GM18508 (cell line): ENCODE measurements at regions not wholly inside any gene's neighbourhood (a gene's known extent, or its start where the extent isn't known, plus 50 kb on each side); places are given as distances from the start of the nearest gene placed in this dataset.
"Not testable (repeated sequence)": the region's sequence is repeated elsewhere in the genome, so short reads cannot be mapped to it uniquely, and the experiment has no call there.

Source experiments
- ATAC-seq: cut with Tn5 transposase; IDR thresholded peaks from one replicate; pipeline ENCODE4 v1.9.1; 2021; ENCODE audit warnings: moderate number of reproducible peaks; ENCODE audit not compliant: insufficient read depth, unreplicated experiment

- ATAC-seq, result no peak
Measured at GRCh38 chr4:28296239-28296638, 1435.6 kb downstream of the STIM2 start.

- no peak for ATAC-seq
Measured at GRCh38 chr4:28310926-28311325, 1450.3 kb downstream of the STIM2 start.

DNA sequence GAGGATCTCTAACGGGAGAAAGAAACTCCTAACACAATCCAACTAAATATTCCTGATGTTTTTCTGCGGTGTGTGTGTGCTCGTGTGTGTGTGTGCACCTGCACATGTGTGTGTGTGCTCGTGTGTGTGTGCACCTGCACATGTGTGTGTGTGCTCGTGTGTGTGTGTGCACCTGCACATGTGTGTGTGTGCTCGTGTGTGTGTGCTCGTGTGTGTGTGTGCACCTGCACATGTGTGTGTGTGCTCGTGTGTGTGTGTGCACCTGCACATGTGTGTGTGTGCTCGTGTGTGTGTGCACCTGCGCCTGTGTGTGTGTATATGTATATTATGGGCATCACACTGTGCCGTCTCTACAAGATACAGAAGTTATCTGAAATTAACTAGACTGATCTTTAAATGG is 1451.9 kb downstream of the STIM2 start:
- ATAC-seq, result not testable (repeated sequence)

GRCh38 chr4:28313729-28314713 is 1453.4 kb downstream of the STIM2 start:
- ATAC-seq, result no peak

DNA sequence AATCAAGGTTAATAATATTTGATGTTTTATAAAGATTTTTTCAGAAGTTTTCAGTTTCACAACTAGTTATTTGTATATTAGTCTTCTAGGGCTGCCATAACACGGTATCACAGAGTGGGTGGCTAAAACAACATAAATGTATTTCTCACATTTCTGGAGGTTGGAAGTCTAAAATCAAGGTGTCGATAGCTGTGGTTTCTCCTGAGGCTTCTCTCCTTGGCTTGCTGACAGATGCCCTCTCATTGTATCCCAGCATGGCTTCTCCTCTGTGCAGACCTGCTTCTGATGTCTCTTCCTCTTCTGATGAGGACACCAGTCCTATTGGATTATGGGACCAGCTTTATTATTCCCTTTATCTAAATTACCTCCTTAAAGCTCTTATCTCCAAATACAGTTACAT is 1456.6 kb downstream of the STIM2 start:
- ATAC-seq, result no peak

DNA sequence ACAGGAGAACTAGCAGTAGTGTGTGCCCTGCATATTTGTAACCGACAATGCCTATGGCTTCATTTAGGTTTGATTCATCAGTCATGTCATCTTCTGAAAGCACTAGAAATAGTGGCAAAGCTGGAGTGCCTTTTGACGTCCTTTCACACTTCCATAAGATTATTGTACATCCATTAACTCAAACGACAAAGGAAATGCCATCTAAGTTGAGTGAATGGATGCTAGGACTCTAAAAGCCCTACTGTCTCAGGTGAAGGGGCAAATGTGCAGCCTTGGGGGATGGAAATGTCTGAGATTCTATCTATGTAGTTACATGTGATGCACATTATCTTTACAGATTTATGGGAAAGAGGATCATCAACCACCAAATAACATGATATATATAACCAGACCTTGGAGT is 1473.6 kb downstream of the STIM2 start:
- ATAC-seq, result no peak

GRCh38 chr4:28341784-28342183 is 1481.1 kb downstream of the STIM2 start:
- no peak for ATAC-seq

GRCh38 chr4:28350485-28350884 is 1489.8 kb downstream of the STIM2 start:
- no peak for ATAC-seq

DNA sequence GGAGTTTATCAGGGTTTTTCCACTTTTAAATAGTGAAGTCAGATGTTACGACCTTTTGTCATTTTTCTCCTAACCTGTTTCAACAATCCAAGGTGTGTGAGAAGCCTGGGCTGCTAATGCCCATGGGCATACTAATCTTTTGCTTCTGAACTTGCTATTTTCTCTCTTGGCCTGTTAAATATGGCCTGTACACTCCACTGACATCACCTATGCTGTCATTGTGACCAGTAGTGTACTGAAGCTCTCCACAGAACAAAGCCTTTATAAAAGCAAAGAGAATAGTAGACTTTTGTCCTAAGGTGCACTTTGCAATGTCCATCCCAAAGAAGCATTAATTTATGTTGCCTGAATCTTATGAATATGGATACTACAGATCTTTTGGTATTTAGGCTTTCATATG is 1490.5 kb downstream of the STIM2 start:
- no peak for ATAC-seq

GRCh38 chr4:28351826-28352225 is 1491.2 kb downstream of the STIM2 start:
- ATAC-seq, result no peak

- no peak for ATAC-seq
Measured at GRCh38 chr4:28354880-28355656, 1494.4 kb downstream of the STIM2 start.

DNA sequence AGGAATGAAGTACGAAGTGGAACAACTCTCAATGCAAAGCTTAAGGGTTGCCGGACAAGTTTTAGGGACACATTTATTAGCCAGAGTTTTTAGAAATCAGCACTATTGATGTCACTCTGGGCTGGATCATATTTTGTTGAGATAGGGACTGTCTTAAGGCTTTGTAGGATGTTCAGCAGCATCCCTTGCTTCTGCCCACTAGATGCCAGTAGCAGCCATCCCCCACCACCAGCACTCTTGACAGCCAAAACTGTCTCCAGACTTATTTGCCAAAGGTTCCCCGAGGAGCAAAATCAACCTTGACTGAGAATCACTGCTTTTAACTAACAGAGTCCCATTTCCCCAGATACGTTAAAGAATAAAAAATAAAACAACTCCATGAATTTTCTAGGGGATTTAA is 1497.3 kb downstream of the STIM2 start:
- ATAC-seq, result no peak

GRCh38 chr4:28358606-28359005 is 1498.0 kb downstream of the STIM2 start:
- no peak for ATAC-seq

- ATAC-seq, result no peak
Measured at GRCh38 chr4:28360681-28361080, 1500.0 kb downstream of the STIM2 start.

DNA sequence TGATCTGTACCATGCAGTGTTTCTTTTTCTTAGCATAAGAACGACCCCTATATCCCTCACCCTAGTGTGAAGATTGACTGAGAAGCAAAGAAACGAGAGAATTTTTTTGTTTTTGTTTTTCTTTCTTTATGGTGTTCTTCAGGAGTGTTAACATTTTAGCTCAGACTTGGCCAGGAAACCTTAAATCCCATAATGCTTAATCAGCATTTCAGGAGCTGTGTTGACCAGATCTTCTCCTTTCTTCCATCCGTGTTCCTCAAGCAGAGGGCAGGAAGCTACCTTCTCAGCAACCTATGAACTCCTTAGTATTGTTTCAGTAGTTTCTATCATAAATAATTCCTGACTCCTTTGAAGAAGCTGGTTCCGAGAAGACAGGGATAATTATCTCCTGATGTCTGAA is 1501.5 kb downstream of the STIM2 start:
- no peak for ATAC-seq

- ATAC-seq, result no peak
Measured at GRCh38 chr4:28369499-28369898, 1508.9 kb downstream of the STIM2 start.

GRCh38 chr4:28373191-28373590 is 1512.5 kb downstream of the STIM2 start:
- no peak for ATAC-seq

GRCh38 chr4:28373601-28374000 is 1513.0 kb downstream of the STIM2 start:
- no peak for ATAC-seq

GRCh38 chr4:28378109-28378830 is 1517.6 kb downstream of the STIM2 start:
- ATAC-seq, result no peak

DNA sequence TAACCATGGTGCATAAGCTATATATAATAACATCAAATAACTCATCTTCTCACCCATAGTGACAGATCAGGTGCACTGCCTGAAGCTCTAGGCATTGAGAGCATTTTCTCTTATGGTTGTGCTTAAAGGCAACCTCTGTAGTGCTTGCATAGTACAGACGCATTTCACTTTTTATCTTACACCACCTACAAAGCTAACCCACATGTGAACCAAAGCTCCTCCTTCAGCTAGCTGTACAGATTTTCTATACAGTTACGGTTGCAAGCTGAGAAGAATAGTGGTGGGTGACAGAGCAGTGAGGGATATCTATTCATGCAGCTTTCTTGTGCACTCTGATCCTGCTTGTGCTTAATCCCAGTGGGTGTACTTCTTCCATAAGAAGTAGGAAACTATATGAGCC is 1525.2 kb downstream of the STIM2 start:
- no peak for ATAC-seq

DNA sequence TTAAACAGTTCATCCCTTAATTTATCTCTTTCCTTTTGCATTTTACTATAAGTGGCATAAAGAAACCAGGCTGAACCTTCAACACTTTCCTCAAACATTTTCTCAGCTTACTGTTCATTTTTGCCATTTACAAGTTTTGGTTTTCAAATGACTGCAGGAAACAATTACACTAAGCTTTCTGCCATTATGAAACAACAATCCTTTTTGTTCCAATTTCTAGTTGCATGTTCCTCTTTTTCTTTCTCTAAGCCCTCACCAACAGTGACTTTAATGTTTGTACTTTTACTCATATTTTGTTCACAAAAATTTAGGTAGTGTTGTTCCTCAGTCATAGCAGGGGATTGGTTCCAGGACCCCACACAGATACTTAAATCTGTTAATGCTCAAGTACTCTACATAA is 1526.1 kb downstream of the STIM2 start:
- no peak for ATAC-seq
